Keratinocyte (primary cell): ENCODE measurements at regions not wholly inside any gene's neighbourhood (a gene's known extent, or its start where the extent isn't known, plus 50 kb on each side); places are given as distances from the start of the nearest gene placed in this dataset.

ENCODE experiments used
- DNase-seq: peaks from one replicate; pipeline ENCODE4 v3.0.0-alpha.2; 2011; ENCODE audit warnings: low read depth, missing footprints, low spot score
- FAIRE-seq: peaks from 2 replicates; lab custom pipeline; 2011; peaks lifted over from hg19 to GRCh38; lab: Jason Lieb, UNC
- H2AFZ ChIP-seq: 2 replicates; pipeline ENCODE4 v1.6.0; 2012; ENCODE audit warnings: low read length, control low read depth, inconsistent platforms; ENCODE audit not compliant: control insufficient read depth
- H3K27ac ChIP-seq: 2 replicates; pipeline ENCODE4 v1.5.1; 2011; ENCODE audit warnings: low read length; ENCODE audit not compliant: control insufficient read depth, insufficient read depth
- H3K27me3 ChIP-seq: 3 replicates; pipeline ENCODE4 v1.6.0; 2011; ENCODE audit warnings: low read length; ENCODE audit not compliant: control insufficient read depth, insufficient read depth; ENCODE audit errors: extremely low read depth
- H3K36me3 ChIP-seq, 2 experiments: 2 replicates in 1 of 2; 3 replicates in 1 of 2; pipeline ENCODE4 v1.5.1; 2011; ENCODE audit warnings: low read length in 2 of 2, mild to moderate bottlenecking in 1 of 2; ENCODE audit not compliant: control insufficient read depth in 2 of 2, insufficient read depth in 2 of 2; ENCODE audit errors: extremely low read depth in 1 of 2
- H3K4me1 ChIP-seq: 3 replicates; pipeline ENCODE4 v1.5.1; 2011; ENCODE audit warnings: low read length; ENCODE audit not compliant: control insufficient read depth, insufficient read depth; ENCODE audit errors: extremely low read depth
- H3K4me2 ChIP-seq: 3 replicates; pipeline ENCODE4 v1.6.0; 2011; ENCODE audit warnings: low read depth, low read length; ENCODE audit not compliant: control insufficient read depth, insufficient read depth; ENCODE audit errors: extremely low read depth
- H3K4me3 ChIP-seq, 3 experiments: fragments of 200-600 bp in 1 of 3; sonication (generic) in 1 of 3; 2 replicates in 2 of 3; 3 replicates in 1 of 3; pipeline ENCODE4 v1.5.1; 2011 to 2016; ENCODE audit warnings: low read length in 3 of 3, mild to moderate bottlenecking in 3 of 3, control low read depth in 2 of 3, inconsistent platforms in 1 of 3, low read depth in 1 of 3, mixed read lengths in 1 of 3, mixed run types in 1 of 3, moderate library complexity in 1 of 3; ENCODE audit not compliant: control insufficient read depth in 2 of 3, insufficient read depth in 2 of 3; ENCODE audit errors: extremely low read depth in 1 of 3
- H3K79me2 ChIP-seq: 2 replicates; pipeline ENCODE4 v1.6.0; 2012; ENCODE audit warnings: low read length; ENCODE audit not compliant: control insufficient read depth, insufficient read depth
- H3K9ac ChIP-seq: 3 replicates; pipeline ENCODE4 v1.6.0; 2011; ENCODE audit warnings: low read length; ENCODE audit not compliant: control insufficient read depth, insufficient read depth; ENCODE audit errors: extremely low read depth
- H3K9me1 ChIP-seq: 3 replicates; pipeline ENCODE4 v1.6.0; 2011; ENCODE audit warnings: low read length; ENCODE audit not compliant: control insufficient read depth, insufficient read depth; ENCODE audit errors: extremely low read depth
- H3K9me3 ChIP-seq: 2 replicates; pipeline ENCODE4 v1.5.1; 2012; ENCODE audit warnings: low read depth, low read length; ENCODE audit not compliant: control insufficient read depth
- H4K20me1 ChIP-seq: 3 replicates; pipeline ENCODE4 v1.6.0; 2011; ENCODE audit warnings: low read length; ENCODE audit not compliant: control insufficient read depth, insufficient read depth; ENCODE audit errors: extremely low read depth
- EZH2 ChIP-seq: IDR thresholded peaks from one replicate; pipeline ENCODE4 v1.6.1; 2012; ENCODE audit warnings: inconsistent platforms, mild to moderate bottlenecking, low read length, moderate library complexity
- dilution Hi-C: fragments of 300-500 bp; cut with MboI; formaldehyde crosslinking; loops from one replicate; pipeline ENCODE4 v1.7.0; 2020; ENCODE audit warnings: low sequenced_read_pairs; ENCODE audit not compliant: extremely low pct_ligation_motif_present
- TF ChIP-seq, protein P1 (sequence below), 3 experiments: IDR thresholded peaks in 1 of 3; conservative IDR thresholded peaks in 1 of 3; optimal IDR thresholded peaks in 1 of 3; 2 replicates in 2 of 3; 3 replicates in 1 of 3; pipeline versions ENCODE3 to v1.5.1; 2011; ENCODE audit warnings: low read length in 3 of 3, mild to moderate bottlenecking in 3 of 3, moderate library complexity in 2 of 3, control low read depth in 1 of 3, inconsistent platforms in 1 of 3; ENCODE audit not compliant: insufficient read depth in 2 of 3; ENCODE audit errors: extremely low read depth in 1 of 3

DNA sequence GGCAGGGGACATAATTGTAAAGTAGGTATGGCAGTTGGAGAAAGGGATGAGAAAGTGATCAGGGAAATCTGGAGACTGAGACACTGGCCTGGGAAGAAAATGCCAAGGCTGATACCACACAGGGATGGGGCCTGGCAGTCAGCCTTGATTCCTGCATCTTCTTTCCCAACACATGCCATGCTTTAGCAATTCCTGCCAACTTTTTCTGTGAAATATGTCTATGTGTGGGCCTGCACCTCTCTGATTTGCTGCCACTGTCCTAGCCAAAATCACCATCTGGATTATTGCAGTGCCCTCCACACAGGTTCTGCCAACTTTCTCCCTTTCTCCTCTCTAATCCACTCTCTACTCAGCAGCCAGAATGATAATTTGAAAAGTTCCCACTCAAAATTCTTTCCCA is 759.8 kb upstream of the CITED2 start:
- TF ChIP-seq, protein P1, sequence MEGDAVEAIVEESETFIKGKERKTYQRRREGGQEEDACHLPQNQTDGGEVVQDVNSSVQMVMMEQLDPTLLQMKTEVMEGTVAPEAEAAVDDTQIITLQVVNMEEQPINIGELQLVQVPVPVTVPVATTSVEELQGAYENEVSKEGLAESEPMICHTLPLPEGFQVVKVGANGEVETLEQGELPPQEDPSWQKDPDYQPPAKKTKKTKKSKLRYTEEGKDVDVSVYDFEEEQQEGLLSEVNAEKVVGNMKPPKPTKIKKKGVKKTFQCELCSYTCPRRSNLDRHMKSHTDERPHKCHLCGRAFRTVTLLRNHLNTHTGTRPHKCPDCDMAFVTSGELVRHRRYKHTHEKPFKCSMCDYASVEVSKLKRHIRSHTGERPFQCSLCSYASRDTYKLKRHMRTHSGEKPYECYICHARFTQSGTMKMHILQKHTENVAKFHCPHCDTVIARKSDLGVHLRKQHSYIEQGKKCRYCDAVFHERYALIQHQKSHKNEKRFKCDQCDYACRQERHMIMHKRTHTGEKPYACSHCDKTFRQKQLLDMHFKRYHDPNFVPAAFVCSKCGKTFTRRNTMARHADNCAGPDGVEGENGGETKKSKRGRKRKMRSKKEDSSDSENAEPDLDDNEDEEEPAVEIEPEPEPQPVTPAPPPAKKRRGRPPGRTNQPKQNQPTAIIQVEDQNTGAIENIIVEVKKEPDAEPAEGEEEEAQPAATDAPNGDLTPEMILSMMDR (optimal IDR thresholded peaks at IDR 0.05 in 1 of 3, IDR thresholded peaks at IDR 0.05 in 1 of 3, conservative IDR thresholded peaks at IDR 0.05 in 1 of 3; ENCODE audit: extremely low read depth in 1 of 3, insufficient read depth in 2 of 3, low read length in 3 of 3) = no peak
- no peak for TF ChIP-seq EZH2
- Histone ChIP-seq H3K9me3 (no peaks in the 10 kb centered on the region), H3K4me2 (no peak overlapping the region), H2AFZ (no peak overlapping the region), H3K79me2 (no peaks in the 10 kb centered on the region), H3K4me3 (no peak overlapping the region), H3K27ac (no peak overlapping the region), H3K9me1 (no peaks in the 10 kb centered on the region), H3K4me1 (no peaks in the 10 kb centered on the region), H3K36me3 (no peaks in the 10 kb centered on the region), H3K9ac (no peak overlapping the region), H3K27me3 (no peaks in the 10 kb centered on the region), H4K20me1 (no peaks in the 10 kb centered on the region)
- no peak for FAIRE-seq
- dilution Hi-C loops = no loop called here
- DNase-seq = no peak

DNA sequence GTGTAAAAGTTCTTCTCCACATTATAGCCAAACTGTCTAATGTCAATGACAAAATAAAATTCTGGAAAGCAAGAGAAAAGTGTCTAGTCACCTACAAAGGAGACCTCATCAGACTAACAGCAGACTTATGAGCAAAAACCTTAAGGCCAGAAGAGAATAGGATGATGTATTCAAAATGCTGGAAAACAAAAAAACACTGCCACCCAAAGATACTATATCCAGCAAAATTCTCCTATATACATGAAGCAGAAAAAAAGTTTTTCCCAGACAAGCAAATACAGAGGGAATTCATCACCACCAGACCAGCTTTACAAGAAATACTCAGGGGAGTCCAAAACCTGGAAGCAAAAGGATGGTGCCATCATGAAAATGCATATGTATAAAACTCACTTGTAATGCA is 755.6 kb upstream of the CITED2 start:
- Histone ChIP-seq H3K27ac (no peak overlapping the region), H3K4me1 (no peaks in the 10 kb centered on the region), H3K36me3 (no peaks in the 10 kb centered on the region), H3K9ac (no peak overlapping the region), H3K9me3 (no peaks in the 10 kb centered on the region), H3K4me2 (no peak overlapping the region), H3K4me3 (no peak overlapping the region), H4K20me1 (no peaks in the 10 kb centered on the region), H3K79me2 (no peaks in the 10 kb centered on the region), H3K9me1 (no peaks in the 10 kb centered on the region), H3K27me3 (no peaks in the 10 kb centered on the region), H2AFZ (no peak overlapping the region)
- FAIRE-seq (peak; percentile 29), DNase-seq (no peak)
- dilution Hi-C loops = no loop called here
- TF ChIP-seq, protein P1 (optimal IDR thresholded peaks at IDR 0.05 in 1 of 3, IDR thresholded peaks at IDR 0.05 in 1 of 3, conservative IDR thresholded peaks at IDR 0.05 in 1 of 3; ENCODE audit: extremely low read depth in 1 of 3, insufficient read depth in 2 of 3, low read length in 3 of 3) = no peak
- TF ChIP-seq EZH2 = no peak
